GM12864 (cell line): ENCODE measurements at regions not wholly inside any gene's neighbourhood (a gene's known extent, or its start where the extent isn't known, plus 50 kb on each side); places are given as distances from the start of the nearest gene placed in this dataset.
A peak's percentile ranks its signal among the peaks of the same experiment; 100 is the strongest.

Experiments
- DNase-seq: peaks from one replicate; pipeline ENCODE4 v3.0.0-alpha.2; 2011; ENCODE audit warnings: low read depth
- H3K4me3 ChIP-seq: 2 replicates; pipeline ENCODE4 v1.5.1; 2011; ENCODE audit warnings: mild to moderate bottlenecking, low read depth, low read length, control low read depth
- TF ChIP-seq, protein P1 (sequence below): IDR thresholded peaks from 2 replicates; pipeline ENCODE4 v1.5.1; 2011; ENCODE audit warnings: low read depth, mild to moderate bottlenecking, moderate library complexity, low read length, control low read depth, inconsistent platforms; ENCODE audit errors: missing control alignments

DNA sequence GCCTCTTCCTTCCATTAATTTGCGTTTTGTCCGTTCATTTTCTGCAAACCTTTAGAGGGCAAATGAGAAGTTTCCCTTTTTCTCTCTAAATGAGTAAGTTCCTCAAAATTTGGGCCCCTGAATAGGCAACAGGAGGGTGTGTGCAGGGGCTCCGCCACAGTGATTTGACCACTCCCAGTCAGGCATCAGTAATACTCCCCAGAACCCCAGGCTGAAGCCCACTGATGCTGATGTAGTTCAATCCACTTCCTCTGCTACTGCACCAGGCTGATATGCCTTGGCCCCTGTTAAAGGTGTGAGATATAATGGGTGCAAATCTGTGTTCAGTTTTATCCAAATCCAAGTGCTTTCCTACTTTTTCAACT lies 1150.0 kb downstream of the RPIA start:
- H3K4me3 ChIP-seq, result no peak overlapping the region
- DNase-seq, result no peak
- TF ChIP-seq, protein P1, sequence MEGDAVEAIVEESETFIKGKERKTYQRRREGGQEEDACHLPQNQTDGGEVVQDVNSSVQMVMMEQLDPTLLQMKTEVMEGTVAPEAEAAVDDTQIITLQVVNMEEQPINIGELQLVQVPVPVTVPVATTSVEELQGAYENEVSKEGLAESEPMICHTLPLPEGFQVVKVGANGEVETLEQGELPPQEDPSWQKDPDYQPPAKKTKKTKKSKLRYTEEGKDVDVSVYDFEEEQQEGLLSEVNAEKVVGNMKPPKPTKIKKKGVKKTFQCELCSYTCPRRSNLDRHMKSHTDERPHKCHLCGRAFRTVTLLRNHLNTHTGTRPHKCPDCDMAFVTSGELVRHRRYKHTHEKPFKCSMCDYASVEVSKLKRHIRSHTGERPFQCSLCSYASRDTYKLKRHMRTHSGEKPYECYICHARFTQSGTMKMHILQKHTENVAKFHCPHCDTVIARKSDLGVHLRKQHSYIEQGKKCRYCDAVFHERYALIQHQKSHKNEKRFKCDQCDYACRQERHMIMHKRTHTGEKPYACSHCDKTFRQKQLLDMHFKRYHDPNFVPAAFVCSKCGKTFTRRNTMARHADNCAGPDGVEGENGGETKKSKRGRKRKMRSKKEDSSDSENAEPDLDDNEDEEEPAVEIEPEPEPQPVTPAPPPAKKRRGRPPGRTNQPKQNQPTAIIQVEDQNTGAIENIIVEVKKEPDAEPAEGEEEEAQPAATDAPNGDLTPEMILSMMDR, result no peak

DNA sequence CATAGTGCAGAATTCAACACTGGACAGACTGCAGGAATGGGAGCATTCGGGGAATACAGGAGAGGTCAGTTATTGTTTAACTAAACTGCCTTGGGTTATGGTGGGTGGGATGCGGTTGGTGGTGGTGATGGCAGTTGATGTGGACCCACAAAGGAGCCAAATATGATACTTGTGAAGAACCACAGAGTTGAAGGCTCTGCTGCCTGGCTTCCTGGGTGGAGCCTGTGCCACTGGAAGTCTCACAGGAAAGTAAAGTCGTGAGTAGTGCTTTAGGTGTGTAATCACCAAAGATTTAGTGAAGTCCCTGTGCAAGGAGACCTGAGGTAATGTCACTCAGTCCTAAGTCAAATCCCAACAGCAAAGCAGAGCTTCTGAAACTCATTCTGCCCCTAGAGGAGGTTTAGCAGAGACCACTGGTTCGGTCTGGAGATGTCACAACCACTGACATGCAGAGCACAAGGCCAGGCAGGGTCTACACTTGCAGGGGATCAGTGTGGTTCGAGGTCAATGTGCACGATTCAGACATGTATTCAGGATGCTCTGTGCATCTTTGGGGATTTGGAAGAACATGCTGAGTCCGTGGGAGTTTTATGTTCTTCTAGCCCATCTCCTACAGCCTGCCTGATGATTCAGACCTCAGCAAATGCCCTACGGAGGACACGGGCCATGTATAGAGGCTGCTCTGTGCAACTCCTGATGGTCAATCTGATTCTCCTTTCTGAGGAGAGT lies 1150.9 kb downstream of the RPIA start:
- TF ChIP-seq, protein P1, result peak; percentile 34
- H3K4me3 ChIP-seq, result no peak overlapping the region
- no peak for DNase-seq

DNA sequence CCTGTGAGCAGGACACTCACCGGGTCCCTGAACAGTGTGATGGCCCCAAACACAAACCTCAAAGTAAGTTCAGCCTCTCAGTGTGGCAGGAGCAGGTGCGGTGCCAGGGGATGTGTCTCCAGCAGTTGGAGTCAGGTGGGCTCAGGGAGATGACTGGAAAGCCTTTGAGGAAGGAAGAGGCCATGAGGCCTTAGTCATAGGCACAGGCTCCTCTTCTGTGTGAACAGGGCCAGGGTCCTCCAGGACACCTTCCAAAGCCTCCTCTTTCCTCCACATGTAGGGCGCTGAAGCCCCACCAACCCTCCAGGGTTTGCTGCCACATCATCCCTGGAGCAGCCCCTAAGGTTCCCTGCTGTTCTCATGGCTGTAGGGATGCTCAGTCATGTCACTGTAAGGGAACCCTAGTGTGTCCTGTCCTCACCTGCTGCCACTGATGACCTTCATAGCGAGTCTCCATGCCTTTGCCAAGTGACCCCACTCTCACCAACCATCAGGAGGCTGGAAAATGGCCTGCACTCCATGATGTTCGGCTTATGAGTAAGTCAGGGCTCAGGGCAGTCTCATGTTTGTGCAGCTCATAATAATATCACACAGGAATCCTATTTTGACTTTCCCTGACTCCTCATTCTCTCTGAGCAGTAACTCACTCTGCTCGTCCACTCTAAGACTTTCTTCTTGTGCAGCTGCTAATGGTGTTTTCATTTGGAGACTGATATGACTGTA lies 1152.9 kb downstream of the RPIA start:
- H3K4me3 ChIP-seq, result no peak overlapping the region
- no peak for DNase-seq
- TF ChIP-seq, protein P1, result no peak

DNA sequence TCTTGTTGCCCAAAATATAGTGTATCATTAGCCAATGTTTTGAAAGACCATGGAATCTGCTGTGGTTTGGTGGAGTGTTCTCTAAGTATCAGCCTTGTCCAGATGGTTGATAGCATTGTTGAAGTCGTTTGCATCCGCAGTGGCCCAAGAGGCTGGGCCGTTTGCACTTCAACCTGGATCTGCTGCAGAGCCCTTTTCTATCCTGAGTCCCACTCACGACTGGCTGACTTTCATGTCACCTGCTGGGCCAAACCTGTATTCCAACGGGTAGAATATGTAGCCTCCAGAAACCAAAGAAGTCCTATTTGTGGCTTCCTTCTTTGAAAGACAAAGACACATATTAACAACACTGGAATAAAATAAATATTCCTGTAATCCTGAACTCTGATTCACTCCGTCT lies 1154.1 kb downstream of the RPIA start:
- no peak for DNase-seq
- TF ChIP-seq, protein P1, result no peak
- H3K4me3 ChIP-seq, result no peak overlapping the region

DNA sequence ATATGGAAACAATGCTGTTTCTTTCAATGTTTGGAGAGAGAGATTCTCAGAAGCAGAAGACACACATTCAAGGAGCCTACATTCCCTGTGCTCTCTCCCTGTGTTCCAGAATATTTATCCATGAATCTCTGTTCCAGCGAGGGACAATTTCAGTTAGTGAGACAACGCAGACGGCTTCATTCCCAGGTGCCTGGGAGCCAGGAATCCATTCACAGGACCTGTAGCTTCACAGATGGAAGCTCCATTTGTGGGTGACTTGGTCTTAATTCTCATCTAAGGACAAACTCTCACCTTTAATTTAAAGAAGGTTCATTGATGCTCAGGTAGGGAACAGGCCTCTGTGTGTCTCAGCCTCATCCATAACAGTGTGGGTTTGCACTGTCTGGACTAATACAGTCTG lies 1156.6 kb downstream of the RPIA start:
- DNase-seq, result no peak
- TF ChIP-seq, protein P1, result no peak
- H3K4me3 ChIP-seq, result no peak overlapping the region

DNA sequence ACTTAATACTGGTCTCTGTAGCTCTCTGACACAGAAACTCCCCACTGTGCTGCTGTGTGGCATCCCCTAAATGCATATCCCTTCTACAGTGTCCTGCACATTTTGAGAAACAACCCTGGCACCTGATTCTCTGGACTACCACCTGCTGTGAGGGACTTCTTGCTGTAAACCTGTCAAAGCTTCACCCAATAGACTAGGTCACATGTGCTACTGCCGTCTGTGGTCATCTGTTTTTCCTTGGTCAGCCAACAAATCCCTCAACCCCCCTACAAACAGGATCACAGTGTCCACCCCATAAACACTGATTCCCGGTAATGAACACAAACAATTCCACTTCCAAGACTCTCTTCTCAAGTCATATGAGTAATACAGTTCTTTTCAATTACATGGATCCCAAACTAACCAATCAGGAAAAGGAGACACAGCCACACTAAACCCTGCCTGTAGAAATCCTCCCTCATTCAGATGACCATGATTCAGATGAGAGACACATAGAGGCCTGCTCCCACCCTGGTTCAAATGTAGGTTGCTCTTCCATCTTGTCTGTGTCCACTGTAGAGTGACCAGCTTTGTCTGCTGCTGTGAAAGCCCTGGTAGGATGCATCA lies 1157.4 kb downstream of the RPIA start:
- DNase-seq, result no peak
- H3K4me3 ChIP-seq, result no peak overlapping the region
- TF ChIP-seq, protein P1, result no peak
